HPDE6-E6E7 (cell line): ENCODE measurements at regions not wholly inside any gene's neighbourhood (a gene's known extent, or its start where the extent isn't known, plus 50 kb on each side); places are given as distances from the start of the nearest gene placed in this dataset.

ENCODE experiments used
- DNase-seq: peaks from one replicate; pipeline ENCODE4 v3.0.0; 2011; ENCODE audit warnings: missing footprints; ENCODE audit errors: extremely low spot score

DNA sequence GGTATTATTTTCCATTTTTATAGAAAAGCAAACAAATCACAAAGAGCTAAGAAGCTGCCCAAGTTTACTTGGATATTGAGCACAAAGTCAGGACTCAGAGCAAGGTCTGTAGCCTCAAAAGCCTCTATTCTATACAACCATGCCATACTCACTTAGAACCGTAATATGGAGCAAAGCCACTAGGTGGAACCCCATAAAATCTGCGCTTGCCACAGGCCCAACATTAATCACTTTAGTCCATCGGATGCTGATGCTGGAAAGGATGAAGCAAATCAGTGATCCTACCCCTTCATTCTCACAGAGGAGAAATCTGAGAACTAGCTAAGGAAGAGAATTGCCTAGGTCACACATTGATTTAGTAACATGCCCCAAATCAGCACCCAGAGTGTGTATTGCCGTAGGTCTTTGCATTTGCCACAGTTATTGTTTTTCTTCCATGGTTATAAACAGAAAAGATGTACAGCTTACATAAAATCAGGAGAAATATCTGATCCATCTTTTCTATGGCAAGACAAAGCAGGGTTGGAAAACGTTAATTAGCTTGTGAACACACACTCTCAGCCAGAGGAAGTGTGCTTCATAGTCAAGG, 56.7 kb upstream of the RAB38 start:
- DNase-seq: peak; percentile 40

DNA sequence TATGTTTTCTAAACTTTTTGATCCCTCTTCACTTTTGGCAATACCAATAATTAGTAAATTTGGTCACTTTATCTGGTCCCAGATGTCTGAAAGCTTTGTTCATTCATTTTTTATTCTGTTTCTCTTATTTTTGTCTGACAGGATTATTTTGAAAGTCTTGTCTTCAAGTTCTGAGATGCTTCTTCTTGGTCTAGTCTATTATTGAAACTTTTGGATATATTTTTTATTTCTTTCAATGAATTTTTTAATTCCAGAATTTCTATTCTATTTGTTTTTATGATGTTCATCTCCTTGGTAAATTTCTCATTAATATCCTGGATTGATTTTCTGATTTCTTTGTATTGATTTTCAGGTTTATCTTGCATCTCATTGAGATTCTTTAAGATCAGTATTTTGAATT, 54.1 kb upstream of the RAB38 start:
- DNase-seq: no peak
